GM12864 (cell line): ENCODE measurements at regions not wholly inside any gene's neighbourhood (a gene's known extent, or its start where the extent isn't known, plus 50 kb on each side); places are given as distances from the start of the nearest gene placed in this dataset.

Source experiments
- DNase-seq: peaks from one replicate; pipeline ENCODE4 v3.0.0-alpha.2; 2011; ENCODE audit warnings: low read depth
- H3K4me3 ChIP-seq: 2 replicates; pipeline ENCODE4 v1.5.1; 2011; ENCODE audit warnings: mild to moderate bottlenecking, low read depth, low read length, control low read depth
- TF ChIP-seq, protein P1 (sequence below): IDR thresholded peaks from 2 replicates; pipeline ENCODE4 v1.5.1; 2011; ENCODE audit warnings: low read depth, mild to moderate bottlenecking, moderate library complexity, low read length, control low read depth, inconsistent platforms; ENCODE audit errors: missing control alignments

DNA sequence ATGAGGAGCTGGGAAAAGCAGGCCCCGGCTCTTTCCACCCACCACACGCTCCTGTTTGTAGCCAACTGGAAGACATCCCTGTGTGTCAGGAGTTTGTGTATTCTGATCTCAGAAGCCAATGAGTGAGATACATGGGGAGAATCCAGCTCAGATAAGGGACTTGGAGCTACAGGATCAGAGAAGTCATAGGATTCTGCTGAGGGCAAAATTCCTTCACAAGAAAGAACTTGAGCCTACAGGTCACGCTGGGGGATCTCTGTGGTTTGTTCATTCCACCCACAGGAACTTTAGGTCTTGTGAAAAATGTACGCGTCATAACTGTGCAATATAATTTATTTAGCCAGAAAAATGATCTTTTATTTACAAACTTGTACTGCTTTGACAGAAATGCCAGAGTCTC, 80.1 kb upstream of the SMIM21 start:
- no peak overlapping the region for H3K4me3 ChIP-seq
- TF ChIP-seq, protein P1, sequence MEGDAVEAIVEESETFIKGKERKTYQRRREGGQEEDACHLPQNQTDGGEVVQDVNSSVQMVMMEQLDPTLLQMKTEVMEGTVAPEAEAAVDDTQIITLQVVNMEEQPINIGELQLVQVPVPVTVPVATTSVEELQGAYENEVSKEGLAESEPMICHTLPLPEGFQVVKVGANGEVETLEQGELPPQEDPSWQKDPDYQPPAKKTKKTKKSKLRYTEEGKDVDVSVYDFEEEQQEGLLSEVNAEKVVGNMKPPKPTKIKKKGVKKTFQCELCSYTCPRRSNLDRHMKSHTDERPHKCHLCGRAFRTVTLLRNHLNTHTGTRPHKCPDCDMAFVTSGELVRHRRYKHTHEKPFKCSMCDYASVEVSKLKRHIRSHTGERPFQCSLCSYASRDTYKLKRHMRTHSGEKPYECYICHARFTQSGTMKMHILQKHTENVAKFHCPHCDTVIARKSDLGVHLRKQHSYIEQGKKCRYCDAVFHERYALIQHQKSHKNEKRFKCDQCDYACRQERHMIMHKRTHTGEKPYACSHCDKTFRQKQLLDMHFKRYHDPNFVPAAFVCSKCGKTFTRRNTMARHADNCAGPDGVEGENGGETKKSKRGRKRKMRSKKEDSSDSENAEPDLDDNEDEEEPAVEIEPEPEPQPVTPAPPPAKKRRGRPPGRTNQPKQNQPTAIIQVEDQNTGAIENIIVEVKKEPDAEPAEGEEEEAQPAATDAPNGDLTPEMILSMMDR = no peak
- DNase-seq = no peak

DNA sequence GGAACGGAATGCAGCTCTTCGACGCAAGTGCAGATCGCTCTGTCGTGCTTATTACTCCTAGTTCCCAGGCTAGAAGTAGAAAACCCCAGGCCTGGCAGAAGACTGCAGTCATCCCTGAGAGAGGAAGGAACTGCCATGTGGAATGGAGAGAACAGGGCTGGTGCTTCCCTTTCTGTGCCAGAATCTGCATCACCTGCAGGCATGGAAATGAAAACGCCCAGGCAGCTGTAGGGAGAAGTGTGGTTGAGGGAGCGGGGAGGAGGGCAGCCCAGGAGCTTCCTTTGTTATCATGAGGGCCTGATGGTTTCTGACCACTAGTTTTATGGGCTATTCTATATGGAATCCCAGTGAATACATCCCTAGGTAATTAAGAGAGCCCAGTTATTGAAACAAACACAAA, 79.4 kb upstream of the SMIM21 start:
- DNase-seq = no peak
- TF ChIP-seq, protein P1 = no peak
- H3K4me3 ChIP-seq = no peak overlapping the region

DNA sequence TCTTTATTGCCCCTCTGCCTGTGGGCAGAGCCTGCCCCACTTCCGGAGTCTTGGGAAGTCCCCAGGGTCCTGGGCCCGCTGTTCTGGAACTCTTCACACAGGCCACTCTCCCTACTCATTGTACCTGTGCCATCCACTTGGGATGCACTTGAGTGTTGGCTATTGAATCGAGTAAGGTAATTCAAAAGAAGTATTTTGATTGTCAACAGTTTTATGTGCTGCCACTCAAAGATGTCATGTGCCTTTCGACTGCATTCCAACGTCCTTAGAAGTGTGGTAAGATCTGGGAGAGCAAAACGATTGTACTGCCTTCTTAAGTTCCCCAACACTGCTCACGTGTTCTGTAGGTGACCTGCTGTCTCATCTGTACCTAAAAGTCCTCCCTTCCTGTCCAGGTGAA, 77.0 kb upstream of the SMIM21 start:
- TF ChIP-seq, protein P1 = no peak
- DNase-seq = no peak
- no peak overlapping the region for H3K4me3 ChIP-seq

DNA sequence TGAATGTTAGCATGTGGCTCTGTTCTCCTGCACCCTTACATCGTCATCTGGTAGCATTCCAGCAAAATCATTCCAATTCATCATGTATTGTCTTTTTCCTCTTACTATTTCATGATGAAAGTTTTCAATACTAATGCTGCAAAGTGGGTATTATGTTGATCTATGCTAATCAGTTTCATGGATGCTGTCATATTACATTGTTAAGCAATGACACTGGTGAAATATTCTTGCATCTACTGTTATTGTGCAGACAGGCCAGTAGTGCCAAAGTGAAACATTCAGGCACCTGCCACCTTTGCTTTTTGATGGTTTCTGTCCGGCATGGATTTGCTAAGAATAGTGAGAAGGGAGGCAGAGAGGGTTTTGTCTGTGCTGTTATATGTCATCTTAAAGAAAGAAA, 76.1 kb upstream of the SMIM21 start:
- no peak for DNase-seq
- TF ChIP-seq, protein P1 = no peak
- no peak overlapping the region for H3K4me3 ChIP-seq

DNA sequence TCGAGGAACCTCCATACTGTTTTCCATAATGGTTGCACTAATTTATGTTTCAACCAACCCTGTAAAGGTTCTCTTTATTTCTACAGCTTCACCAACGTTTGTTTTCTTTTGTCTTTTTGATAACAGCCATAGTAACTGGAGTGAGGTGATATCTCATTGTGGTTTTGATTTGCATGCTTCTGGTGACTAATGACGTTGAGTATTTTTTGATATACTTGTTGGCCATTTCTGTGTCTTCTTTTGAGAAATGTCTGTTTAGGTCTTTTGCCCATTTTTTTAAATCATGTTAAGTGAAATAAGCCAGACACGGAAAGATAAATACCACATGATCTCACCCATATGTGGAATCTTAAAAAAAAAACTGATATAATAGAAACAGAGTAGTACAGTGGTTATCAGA, 74.8 kb upstream of the SMIM21 start:
- TF ChIP-seq, protein P1 = no peak
- no peak for DNase-seq
- no peak overlapping the region for H3K4me3 ChIP-seq

DNA sequence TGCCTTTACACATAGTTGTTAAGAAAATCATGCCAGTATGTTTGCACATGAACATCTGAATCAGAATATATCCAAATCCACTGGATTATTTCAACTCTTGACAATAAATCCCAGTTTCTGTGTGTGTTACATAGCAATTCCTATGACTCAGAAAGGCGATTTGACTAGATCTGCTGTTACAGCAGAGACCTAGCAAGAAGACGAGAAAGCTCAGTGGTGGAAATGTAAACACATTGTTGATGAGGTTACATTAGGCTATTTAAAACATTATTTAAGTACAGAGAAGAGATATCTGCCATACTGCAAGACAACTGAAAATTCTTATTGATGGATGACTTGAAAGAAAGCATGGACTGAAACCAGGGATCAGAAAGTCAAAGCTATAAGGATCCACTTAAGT, 73.0 kb upstream of the SMIM21 start:
- no peak for DNase-seq
- TF ChIP-seq, protein P1 = no peak
- no peak overlapping the region for H3K4me3 ChIP-seq

DNA sequence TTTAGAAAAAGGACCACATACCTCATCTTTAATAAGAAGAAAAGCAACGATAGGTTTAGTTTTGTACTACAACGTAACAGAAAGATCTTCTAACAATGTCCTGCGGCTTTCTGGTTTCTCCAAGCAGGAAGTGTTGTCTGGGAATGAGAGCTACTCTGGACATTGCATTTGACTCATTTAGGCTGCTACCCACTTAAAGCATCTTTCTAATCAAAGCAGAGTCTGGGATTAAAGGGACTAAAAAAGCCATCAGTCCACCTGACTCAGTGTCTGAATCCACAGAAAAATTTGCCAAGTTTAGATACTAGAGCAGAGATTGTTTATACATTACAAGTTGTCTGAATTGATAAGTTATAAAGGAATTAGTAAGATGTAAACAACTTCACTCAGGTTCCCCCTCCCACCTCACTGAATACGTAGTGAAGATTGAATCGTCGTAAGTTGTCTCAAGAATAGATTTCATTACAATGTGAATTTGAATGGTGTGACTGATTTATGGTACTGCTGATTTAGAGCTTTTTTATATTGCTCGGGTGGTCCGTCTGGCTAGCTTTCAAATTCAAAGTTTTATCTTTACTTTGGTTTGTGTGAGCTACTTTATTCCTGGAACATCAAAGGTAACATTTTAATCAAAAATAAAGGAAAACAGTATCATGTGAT, 70.2 kb upstream of the SMIM21 start:
- TF ChIP-seq, protein P1 = no peak
- DNase-seq = no peak
- no peak overlapping the region for H3K4me3 ChIP-seq
